PFSK-1 (cell line): ENCODE measurements at regions not wholly inside any gene's neighbourhood (a gene's known extent, or its start where the extent isn't known, plus 50 kb on each side); places are given as distances from the start of the nearest gene placed in this dataset.

Source experiments
- FOXP2 ChIP-seq: optimal IDR thresholded peaks from 2 replicates; pipeline ENCODE3; 2011; ENCODE audit warnings: borderline replicate concordance, control low read depth, inconsistent platforms; ENCODE audit not compliant: insufficient read depth; ENCODE audit errors: extremely low read length, extremely low read depth
- POLR2AphosphoS5 ChIP-seq: IDR thresholded peaks from 2 replicates; pipeline ENCODE4 v1.6.1; 2012; ENCODE audit warnings: low read depth, mild to moderate bottlenecking, control low read depth, low read length, moderate library complexity
- SIN3A ChIP-seq: IDR thresholded peaks from 2 replicates; pipeline ENCODE4 v1.6.1; 2012; ENCODE audit warnings: mild to moderate bottlenecking, low read length, moderate library complexity, borderline replicate concordance; ENCODE audit not compliant: insufficient read depth
- TAF1 ChIP-seq: IDR thresholded peaks from 2 replicates; pipeline ENCODE4 v1.6.1; 2012; ENCODE audit warnings: low read length, control low read depth, borderline replicate concordance; ENCODE audit not compliant: insufficient read depth
- TF ChIP-seq, protein P1 (sequence below), 2 experiments: IDR thresholded peaks; 2 replicates each; pipeline versions ENCODE4 v1.6.1 to v1.8.0; 2011 to 2012; ENCODE audit warnings: low read depth in 2 of 2, low read length in 2 of 2, control low read depth in 1 of 2, inconsistent platforms in 1 of 2, mild to moderate bottlenecking in 1 of 2, moderate library complexity in 1 of 2; ENCODE audit not compliant: insufficient read depth in 1 of 2

GRCh38 chr2:234794866-234795265 lies 157.0 kb upstream of the SH3BP4 start:
- TF ChIP-seq, protein P1, sequence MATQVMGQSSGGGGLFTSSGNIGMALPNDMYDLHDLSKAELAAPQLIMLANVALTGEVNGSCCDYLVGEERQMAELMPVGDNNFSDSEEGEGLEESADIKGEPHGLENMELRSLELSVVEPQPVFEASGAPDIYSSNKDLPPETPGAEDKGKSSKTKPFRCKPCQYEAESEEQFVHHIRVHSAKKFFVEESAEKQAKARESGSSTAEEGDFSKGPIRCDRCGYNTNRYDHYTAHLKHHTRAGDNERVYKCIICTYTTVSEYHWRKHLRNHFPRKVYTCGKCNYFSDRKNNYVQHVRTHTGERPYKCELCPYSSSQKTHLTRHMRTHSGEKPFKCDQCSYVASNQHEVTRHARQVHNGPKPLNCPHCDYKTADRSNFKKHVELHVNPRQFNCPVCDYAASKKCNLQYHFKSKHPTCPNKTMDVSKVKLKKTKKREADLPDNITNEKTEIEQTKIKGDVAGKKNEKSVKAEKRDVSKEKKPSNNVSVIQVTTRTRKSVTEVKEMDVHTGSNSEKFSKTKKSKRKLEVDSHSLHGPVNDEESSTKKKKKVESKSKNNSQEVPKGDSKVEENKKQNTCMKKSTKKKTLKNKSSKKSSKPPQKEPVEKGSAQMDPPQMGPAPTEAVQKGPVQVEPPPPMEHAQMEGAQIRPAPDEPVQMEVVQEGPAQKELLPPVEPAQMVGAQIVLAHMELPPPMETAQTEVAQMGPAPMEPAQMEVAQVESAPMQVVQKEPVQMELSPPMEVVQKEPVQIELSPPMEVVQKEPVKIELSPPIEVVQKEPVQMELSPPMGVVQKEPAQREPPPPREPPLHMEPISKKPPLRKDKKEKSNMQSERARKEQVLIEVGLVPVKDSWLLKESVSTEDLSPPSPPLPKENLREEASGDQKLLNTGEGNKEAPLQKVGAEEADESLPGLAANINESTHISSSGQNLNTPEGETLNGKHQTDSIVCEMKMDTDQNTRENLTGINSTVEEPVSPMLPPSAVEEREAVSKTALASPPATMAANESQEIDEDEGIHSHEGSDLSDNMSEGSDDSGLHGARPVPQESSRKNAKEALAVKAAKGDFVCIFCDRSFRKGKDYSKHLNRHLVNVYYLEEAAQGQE (IDR thresholded peaks at IDR 0.05; ENCODE audit: insufficient read depth in 1 of 2, low read depth in 2 of 2, low read length in 2 of 2), result no peak
- TF ChIP-seq SIN3A (no peak), POLR2AphosphoS5 (no peak), TAF1 (no peak)

DNA sequence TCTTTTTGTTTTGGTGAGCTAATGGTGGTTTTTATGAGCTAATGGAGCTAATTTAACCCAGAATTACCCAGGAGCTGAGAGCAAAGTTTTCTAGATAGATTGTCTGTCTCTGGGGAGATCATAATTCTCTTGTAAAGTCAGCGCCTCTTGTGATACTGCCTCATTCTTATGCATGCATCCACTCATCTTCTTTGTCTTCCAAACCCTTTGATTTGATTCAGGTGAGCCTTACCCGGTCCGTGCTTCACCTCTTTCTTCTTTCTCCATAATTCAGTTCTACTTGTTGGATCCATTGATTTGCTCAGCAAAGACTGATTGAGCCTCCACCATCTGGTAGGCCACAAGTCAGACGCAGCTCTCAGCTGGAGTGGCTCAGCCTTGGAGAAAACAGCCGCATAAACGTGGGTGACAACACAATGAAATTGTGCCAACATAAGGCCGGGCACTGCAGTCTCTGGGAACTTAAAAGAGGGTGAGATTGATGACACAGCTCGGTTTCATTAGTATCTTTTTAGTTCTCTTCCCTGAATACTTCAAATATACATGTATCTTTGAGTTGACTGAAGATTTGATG lies 158.5 kb upstream of the SH3BP4 start:
- no peak for TF ChIP-seq TAF1
- TF ChIP-seq, protein P1 (IDR thresholded peaks at IDR 0.05; ENCODE audit: insufficient read depth in 1 of 2, low read depth in 2 of 2, low read length in 2 of 2), result no peak
- no peak for TF ChIP-seq SIN3A
- TF ChIP-seq FOXP2, result no peak
- TF ChIP-seq POLR2AphosphoS5, result no peak

DNA sequence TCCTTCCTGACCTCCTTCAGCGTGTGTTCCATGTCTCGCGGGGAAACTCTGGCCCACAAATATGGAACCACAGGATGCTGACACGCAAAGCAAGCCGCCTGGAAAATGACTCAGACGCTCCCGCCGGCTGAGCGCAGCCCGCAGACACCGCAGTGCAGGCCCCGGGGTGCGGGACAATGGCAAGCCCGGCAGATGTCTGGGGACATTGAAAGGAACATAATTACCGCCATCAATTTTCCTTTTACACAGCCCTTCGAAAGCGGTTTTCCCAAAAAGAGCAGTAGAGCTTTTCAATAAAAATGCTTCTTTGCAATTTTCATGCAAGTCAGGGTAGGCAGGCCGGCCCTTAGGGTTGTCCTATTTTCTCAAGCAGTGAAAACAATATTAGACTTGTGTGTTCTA lies 159.2 kb upstream of the SH3BP4 start:
- TF ChIP-seq FOXP2, result peak; percentile 12
- TF ChIP-seq, protein P1 (IDR thresholded peaks at IDR 0.05; ENCODE audit: insufficient read depth in 1 of 2, low read depth in 2 of 2, low read length in 2 of 2), result no peak

DNA sequence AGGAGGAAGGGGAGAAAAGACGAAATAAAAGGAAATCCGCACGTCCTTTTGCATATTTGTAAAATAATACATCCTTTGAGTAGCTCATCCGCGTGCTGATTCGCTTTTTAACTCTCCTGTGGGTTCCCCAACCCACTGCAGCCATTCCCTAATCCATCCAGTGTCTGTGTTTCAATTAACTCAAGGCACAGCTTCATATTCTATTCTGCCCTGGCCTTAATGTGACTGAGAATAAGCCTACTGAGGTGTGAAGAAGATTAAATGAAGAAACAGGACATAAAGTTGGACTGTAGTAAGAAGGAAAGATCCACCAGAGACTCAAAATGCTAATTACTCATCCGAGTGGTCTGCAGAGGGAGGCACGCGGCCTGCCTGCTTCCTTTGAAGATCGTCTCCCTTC lies 161.4 kb upstream of the SH3BP4 start:
- TF ChIP-seq SIN3A (no peak), POLR2AphosphoS5 (no peak), TAF1 (no peak), FOXP2 (no peak)
- TF ChIP-seq, protein P1 (IDR thresholded peaks at IDR 0.05; ENCODE audit: insufficient read depth in 1 of 2, low read depth in 2 of 2, low read length in 2 of 2), result no peak

GRCh38 chr2:234789556-234790325 lies 162.1 kb upstream of the SH3BP4 start:
- TF ChIP-seq TAF1, result no peak
- TF ChIP-seq POLR2AphosphoS5, result no peak
- TF ChIP-seq FOXP2, result no peak
- TF ChIP-seq, protein P1 (IDR thresholded peaks at IDR 0.05; ENCODE audit: insufficient read depth in 1 of 2, low read depth in 2 of 2, low read length in 2 of 2), result no peak
